WTC11 (cell line): ENCODE measurements at regions not wholly inside any gene's neighbourhood (a gene's known extent, or its start where the extent isn't known, plus 50 kb on each side); places are given as distances from the start of the nearest gene placed in this dataset.

Experiments
- ATAC-seq: fragments of 200-7000 bp; cut with Tn5 transposase; 2 replicates; pipeline ENCODE4 v1.10.0; 2021; ENCODE audit warnings: mild to moderate bottlenecking, moderate library complexity
- CTCF ChIA-PET: fragments of 300-600 bp; sonication (Branson Sonifier 250); formaldehyde crosslinking; loops from one replicate; lab custom pipeline; 2021; ENCODE audit warnings: antibody characterized with exemption; lab: Charles Lee
- POLR2A ChIA-PET: fragments of 350-600 bp; sonication (Branson Sonifier 250); formaldehyde crosslinking; loops from one replicate; lab custom pipeline; 2021; ENCODE audit warnings: antibody characterized with exemption; lab: Charles Lee
- DNase-seq: peaks from one replicate; pipeline ENCODE4 v3.0.0; 2021; ENCODE audit warnings: low spot score
- H3K27ac Mint-ChIP-seq: 2 replicates; pipeline ENCODE4 v1.8.0; 2021; ENCODE audit warnings: mixed read lengths
- H3K27me3 Mint-ChIP-seq: 2 replicates; pipeline ENCODE4 v1.8.0; 2021; ENCODE audit warnings: low read depth, mild to moderate bottlenecking, moderate library complexity, mixed read lengths
- H3K36me3 Mint-ChIP-seq: 2 replicates; pipeline ENCODE4 v1.8.0; 2021; ENCODE audit warnings: mixed read lengths
- H3K4me1 Mint-ChIP-seq: 2 replicates; pipeline ENCODE4 v1.8.0; 2022; ENCODE audit warnings: mixed read lengths
- H3K4me3 Mint-ChIP-seq: 2 replicates; pipeline ENCODE4 v1.8.0; 2021; ENCODE audit warnings: mild to moderate bottlenecking, moderate library complexity, mixed read lengths
- H3K9me3 Mint-ChIP-seq: 2 replicates; pipeline ENCODE4 v1.8.0; 2021; ENCODE audit warnings: mixed read lengths
- ATF1 ChIP-seq: sonication (generic); formaldehyde crosslinking; IDR thresholded peaks from 2 replicates; pipeline ENCODE4 v1.8.1; 2023; ENCODE audit warnings: mild to moderate bottlenecking, moderate library complexity, missing genetic modification reagents
- FOXJ3 ChIP-seq: sonication (generic); formaldehyde crosslinking; IDR thresholded peaks from 2 replicates; pipeline ENCODE4 v1.9.0; 2021; ENCODE audit warnings: missing genetic modification reagents, mild to moderate bottlenecking, borderline replicate concordance
- FOXP1 ChIP-seq: sonication (generic); formaldehyde crosslinking; IDR thresholded peaks from 2 replicates; pipeline ENCODE4 v1.8.0; 2022; ENCODE audit warnings: missing genetic modification reagents, mild to moderate bottlenecking, moderate library complexity, borderline replicate concordance
- HMGXB4 ChIP-seq: sonication (generic); formaldehyde crosslinking; IDR thresholded peaks from 2 replicates; pipeline ENCODE4 v1.8.1; 2023; ENCODE audit warnings: mild to moderate bottlenecking, moderate library complexity, missing genetic modification reagents
- KAT7 ChIP-seq: sonication (generic); formaldehyde crosslinking; IDR thresholded peaks from 2 replicates; pipeline ENCODE4 v1.8.1; 2023; ENCODE audit warnings: missing genetic modification reagents, mild to moderate bottlenecking, borderline replicate concordance
- MXD4 ChIP-seq: fragments of 250-450 bp; sonication (Bioruptor Pico); IDR thresholded peaks from 2 replicates; pipeline ENCODE4 v1.8.0; 2021; ENCODE audit warnings: mild to moderate bottlenecking, moderate library complexity, borderline replicate concordance
- NFATC4 ChIP-seq: fragments of 250-450 bp; sonication (Bioruptor Pico); IDR thresholded peaks from 2 replicates; pipeline ENCODE4 v1.9.0; 2021; ENCODE audit warnings: mild to moderate bottlenecking
- OVOL2 ChIP-seq: fragments of 250-450 bp; sonication (Bioruptor Pico); IDR thresholded peaks from 2 replicates; pipeline ENCODE4 v1.9.0; 2021; ENCODE audit warnings: mild to moderate bottlenecking, borderline replicate concordance
- PRRX2 ChIP-seq: fragments of 250-450 bp; sonication (Bioruptor Pico); IDR thresholded peaks from 2 replicates; pipeline ENCODE4 v1.8.0; 2021; ENCODE audit warnings: mild to moderate bottlenecking
- RELA ChIP-seq: sonication (generic); formaldehyde crosslinking; IDR thresholded peaks from 2 replicates; pipeline ENCODE4 v1.8.1; 2022; ENCODE audit warnings: missing genetic modification reagents, mild to moderate bottlenecking, borderline replicate concordance
- RORB ChIP-seq: fragments of 250-450 bp; sonication (Bioruptor Pico); IDR thresholded peaks from 2 replicates; pipeline ENCODE4 v1.9.0; 2021; ENCODE audit warnings: mild to moderate bottlenecking
- SP1 ChIP-seq: sonication (generic); formaldehyde crosslinking; conservative IDR thresholded peaks from 2 replicates; pipeline ENCODE4 v1.8.1; 2022; ENCODE audit warnings: missing genetic modification reagents
- TCF7 ChIP-seq: sonication (generic); formaldehyde crosslinking; IDR thresholded peaks from 2 replicates; pipeline ENCODE4 v1.8.0; 2022; ENCODE audit warnings: mild to moderate bottlenecking, low read depth, missing genetic modification reagents, moderate library complexity
- TP53 ChIP-seq: sonication (generic); formaldehyde crosslinking; IDR thresholded peaks from 2 replicates; pipeline ENCODE4 v1.8.1; 2023; ENCODE audit warnings: mild to moderate bottlenecking, missing genetic modification reagents
- ZBTB21 ChIP-seq: sonication (generic); formaldehyde crosslinking; IDR thresholded peaks from 2 replicates; pipeline ENCODE4 v1.8.1; 2023; ENCODE audit warnings: mild to moderate bottlenecking, missing genetic modification reagents, borderline replicate concordance
- ZNF138 ChIP-seq: sonication (generic); formaldehyde crosslinking; conservative IDR thresholded peaks from 2 replicates; pipeline ENCODE4 v1.8.1; 2022; ENCODE audit warnings: mild to moderate bottlenecking, moderate library complexity, missing genetic modification reagents
- ZNF219 ChIP-seq: sonication (generic); formaldehyde crosslinking; IDR thresholded peaks from 2 replicates; pipeline ENCODE4 v1.8.0; 2023; ENCODE audit warnings: missing genetic modification reagents, mild to moderate bottlenecking, borderline replicate concordance
- ZNF423 ChIP-seq: fragments of 250-450 bp; sonication (Bioruptor Pico); IDR thresholded peaks from 2 replicates; pipeline ENCODE4 v2.1.2; 2022; ENCODE audit warnings: mild to moderate bottlenecking, moderate library complexity
- TF ChIP-seq, protein P1 (sequence below): sonication (generic); formaldehyde crosslinking; IDR thresholded peaks from 2 replicates; pipeline ENCODE4 v1.8.0; 2022; ENCODE audit warnings: mild to moderate bottlenecking, missing genetic modification reagents
- TF ChIP-seq, protein P2 (sequence below): sonication (generic); formaldehyde crosslinking; IDR thresholded peaks from 2 replicates; pipeline ENCODE4 v1.8.1; 2022; ENCODE audit warnings: low read depth, missing genetic modification reagents, borderline replicate concordance
- TF ChIP-seq, protein P3 (sequence below): sonication (generic); formaldehyde crosslinking; conservative IDR thresholded peaks from 2 replicates; pipeline ENCODE4 v1.8.1; 2023; ENCODE audit warnings: mild to moderate bottlenecking, low read depth, missing genetic modification reagents, moderate library complexity
- TF ChIP-seq, protein P4 (sequence below): fragments of 250-450 bp; sonication (Bioruptor Pico); conservative IDR thresholded peaks from 2 replicates; pipeline ENCODE4 v1.9.0; 2021; ENCODE audit warnings: mild to moderate bottlenecking
- TF ChIP-seq, protein P5 (sequence below): sonication (generic); formaldehyde crosslinking; IDR thresholded peaks from 2 replicates; pipeline ENCODE4 v1.8.0; 2023; ENCODE audit warnings: missing genetic modification reagents
- TF ChIP-seq, protein P6 (sequence below): sonication (generic); formaldehyde crosslinking; IDR thresholded peaks from 2 replicates; pipeline ENCODE4 v1.8.1; 2022; ENCODE audit warnings: missing genetic modification reagents, borderline replicate concordance

GRCh38 chr20:22942742-22943141 is 92.4 kb upstream of the SSTR4 start:
- Mint-ChIP-seq H3K27me3 (no peaks in the 10 kb centered on the region; the same call in 1 of the 2 replicates), H3K4me1 (no peaks in the 10 kb centered on the region), H3K4me3 (no peak overlapping the region), H3K36me3 (no peaks in the 10 kb centered on the region), H3K27ac (no peak overlapping the region), H3K9me3 (no peaks in the 10 kb centered on the region)
- ChIA-PET POLR2A (no interaction called here), CTCF (interaction anchor here (0.7 kb wide), 1 partner anchor 174 kb away, joined by 8 read pairs; no protein-coding TSS in a partner anchor)
- DNase-seq (no peak), ATAC-seq (no peak)
- TF ChIP-seq, protein P1, sequence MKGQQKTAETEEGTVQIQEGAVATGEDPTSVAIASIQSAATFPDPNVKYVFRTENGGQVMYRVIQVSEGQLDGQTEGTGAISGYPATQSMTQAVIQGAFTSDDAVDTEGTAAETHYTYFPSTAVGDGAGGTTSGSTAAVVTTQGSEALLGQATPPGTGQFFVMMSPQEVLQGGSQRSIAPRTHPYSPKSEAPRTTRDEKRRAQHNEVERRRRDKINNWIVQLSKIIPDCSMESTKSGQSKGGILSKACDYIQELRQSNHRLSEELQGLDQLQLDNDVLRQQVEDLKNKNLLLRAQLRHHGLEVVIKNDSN (CRISPR knock-in tag), result no peak
- no peak for TF ChIP-seq KAT7
- TF ChIP-seq ATF1, result no peak
- TF ChIP-seq TP53, result no peak
- no peak for TF ChIP-seq MXD4
- TF ChIP-seq, protein P2, sequence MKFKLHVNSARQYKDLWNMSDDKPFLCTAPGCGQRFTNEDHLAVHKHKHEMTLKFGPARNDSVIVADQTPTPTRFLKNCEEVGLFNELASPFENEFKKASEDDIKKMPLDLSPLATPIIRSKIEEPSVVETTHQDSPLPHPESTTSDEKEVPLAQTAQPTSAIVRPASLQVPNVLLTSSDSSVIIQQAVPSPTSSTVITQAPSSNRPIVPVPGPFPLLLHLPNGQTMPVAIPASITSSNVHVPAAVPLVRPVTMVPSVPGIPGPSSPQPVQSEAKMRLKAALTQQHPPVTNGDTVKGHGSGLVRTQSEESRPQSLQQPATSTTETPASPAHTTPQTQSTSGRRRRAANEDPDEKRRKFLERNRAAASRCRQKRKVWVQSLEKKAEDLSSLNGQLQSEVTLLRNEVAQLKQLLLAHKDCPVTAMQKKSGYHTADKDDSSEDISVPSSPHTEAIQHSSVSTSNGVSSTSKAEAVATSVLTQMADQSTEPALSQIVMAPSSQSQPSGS, result no peak
- no peak for TF ChIP-seq FOXJ3
- no peak for TF ChIP-seq NFATC4
- TF ChIP-seq FOXP1 (CRISPR knock-in tag), result no peak
- TF ChIP-seq SP1, result no peak
- TF ChIP-seq ZBTB21 (CRISPR knock-in tag), result no peak
- no peak for TF ChIP-seq RELA
- TF ChIP-seq ZNF423, result no peak
- TF ChIP-seq, protein P3, sequence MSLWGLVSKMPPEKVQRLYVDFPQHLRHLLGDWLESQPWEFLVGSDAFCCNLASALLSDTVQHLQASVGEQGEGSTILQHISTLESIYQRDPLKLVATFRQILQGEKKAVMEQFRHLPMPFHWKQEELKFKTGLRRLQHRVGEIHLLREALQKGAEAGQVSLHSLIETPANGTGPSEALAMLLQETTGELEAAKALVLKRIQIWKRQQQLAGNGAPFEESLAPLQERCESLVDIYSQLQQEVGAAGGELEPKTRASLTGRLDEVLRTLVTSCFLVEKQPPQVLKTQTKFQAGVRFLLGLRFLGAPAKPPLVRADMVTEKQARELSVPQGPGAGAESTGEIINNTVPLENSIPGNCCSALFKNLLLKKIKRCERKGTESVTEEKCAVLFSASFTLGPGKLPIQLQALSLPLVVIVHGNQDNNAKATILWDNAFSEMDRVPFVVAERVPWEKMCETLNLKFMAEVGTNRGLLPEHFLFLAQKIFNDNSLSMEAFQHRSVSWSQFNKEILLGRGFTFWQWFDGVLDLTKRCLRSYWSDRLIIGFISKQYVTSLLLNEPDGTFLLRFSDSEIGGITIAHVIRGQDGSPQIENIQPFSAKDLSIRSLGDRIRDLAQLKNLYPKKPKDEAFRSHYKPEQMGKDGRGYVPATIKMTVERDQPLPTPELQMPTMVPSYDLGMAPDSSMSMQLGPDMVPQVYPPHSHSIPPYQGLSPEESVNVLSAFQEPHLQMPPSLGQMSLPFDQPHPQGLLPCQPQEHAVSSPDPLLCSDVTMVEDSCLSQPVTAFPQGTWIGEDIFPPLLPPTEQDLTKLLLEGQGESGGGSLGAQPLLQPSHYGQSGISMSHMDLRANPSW (CRISPR knock-in tag), result no peak
- no peak for TF ChIP-seq OVOL2 (CRISPR knock-in tag)
- no peak for TF ChIP-seq PRRX2 (CRISPR knock-in tag)
- no peak for TF ChIP-seq ZNF219
- TF ChIP-seq, protein P4, sequence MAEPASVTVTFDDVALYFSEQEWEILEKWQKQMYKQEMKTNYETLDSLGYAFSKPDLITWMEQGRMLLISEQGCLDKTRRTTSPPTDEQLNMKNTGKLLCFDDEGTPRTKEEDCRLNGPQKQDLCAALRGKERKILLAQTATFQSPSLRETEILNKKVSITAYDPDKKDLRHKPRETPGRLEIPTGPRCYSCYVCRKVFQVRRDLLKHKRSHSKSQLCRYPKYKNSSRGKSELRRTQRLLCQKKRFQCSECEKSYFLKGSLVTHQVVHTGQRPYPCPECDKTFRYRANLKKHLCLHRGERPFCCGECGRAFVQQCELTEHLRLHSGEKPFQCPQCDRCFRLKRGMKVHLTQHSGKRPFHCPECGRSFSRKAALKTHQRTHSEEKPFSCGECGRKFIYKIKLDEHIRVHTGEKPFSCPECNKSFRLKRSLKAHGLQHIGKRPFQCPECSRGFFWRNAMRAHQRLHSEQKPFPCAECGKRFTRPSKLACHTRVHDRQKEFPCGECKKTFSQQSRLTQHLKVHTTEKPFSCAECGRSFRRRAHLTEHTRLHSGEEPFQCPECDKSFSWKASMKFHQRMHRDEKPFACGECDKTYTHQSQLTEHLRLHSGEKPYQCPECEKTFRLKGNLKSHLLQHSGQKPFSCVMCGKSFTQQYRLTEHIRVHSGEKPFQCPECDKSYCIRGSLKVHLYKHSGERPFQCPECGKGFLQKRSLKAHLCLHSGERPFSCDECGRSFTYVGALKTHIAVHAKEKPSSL, result no peak
- TF ChIP-seq TCF7 (CRISPR knock-in tag), result no peak

DNA sequence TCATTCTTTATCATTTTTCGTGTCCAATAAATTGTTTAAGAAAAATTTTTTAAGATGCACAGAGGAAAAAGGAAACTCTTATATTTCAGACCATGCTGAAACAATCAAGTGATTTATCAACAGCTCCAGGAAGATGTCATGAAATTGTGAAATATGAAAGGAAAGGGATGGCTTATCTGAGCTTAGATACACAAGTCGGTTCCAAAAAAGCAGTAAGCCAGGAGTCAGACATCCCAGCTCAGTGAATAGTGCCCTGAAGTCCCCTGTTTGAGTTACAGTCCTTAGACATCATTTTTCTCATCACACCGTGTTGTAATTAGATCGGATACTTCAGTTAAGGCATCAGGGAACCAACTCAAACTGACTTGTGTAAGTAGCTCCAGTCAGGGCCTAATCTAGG is 91.0 kb upstream of the SSTR4 start:
- Mint-ChIP-seq H3K4me3 (no peak overlapping the region), H3K9me3 (no peaks in the 10 kb centered on the region), H3K36me3 (no peaks in the 10 kb centered on the region), H3K4me1 (no peaks in the 10 kb centered on the region), H3K27me3 (no peaks in the 10 kb centered on the region; the same call in 1 of the 2 replicates), H3K27ac (no peak overlapping the region)
- ATAC-seq (no peak), DNase-seq (no peak)
- CTCF ChIA-PET, result interaction anchor here (1.0 kb wide), 2 partner anchors 31 to 92 kb away, joined by 3 to 4 read pairs; no protein-coding TSS in a partner anchor
- POLR2A ChIA-PET, result no interaction called here
- TF ChIP-seq, protein P5, sequence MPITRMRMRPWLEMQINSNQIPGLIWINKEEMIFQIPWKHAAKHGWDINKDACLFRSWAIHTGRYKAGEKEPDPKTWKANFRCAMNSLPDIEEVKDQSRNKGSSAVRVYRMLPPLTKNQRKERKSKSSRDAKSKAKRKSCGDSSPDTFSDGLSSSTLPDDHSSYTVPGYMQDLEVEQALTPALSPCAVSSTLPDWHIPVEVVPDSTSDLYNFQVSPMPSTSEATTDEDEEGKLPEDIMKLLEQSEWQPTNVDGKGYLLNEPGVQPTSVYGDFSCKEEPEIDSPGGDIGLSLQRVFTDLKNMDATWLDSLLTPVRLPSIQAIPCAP (CRISPR knock-in tag), result no peak
- TF ChIP-seq, protein P1 (CRISPR knock-in tag), result no peak
- TF ChIP-seq ATF1 (no peak), ZNF138 (CRISPR knock-in tag) (no peak), HMGXB4 (CRISPR knock-in tag) (no peak), TP53 (no peak), RORB (no peak)
- TF ChIP-seq, protein P6, sequence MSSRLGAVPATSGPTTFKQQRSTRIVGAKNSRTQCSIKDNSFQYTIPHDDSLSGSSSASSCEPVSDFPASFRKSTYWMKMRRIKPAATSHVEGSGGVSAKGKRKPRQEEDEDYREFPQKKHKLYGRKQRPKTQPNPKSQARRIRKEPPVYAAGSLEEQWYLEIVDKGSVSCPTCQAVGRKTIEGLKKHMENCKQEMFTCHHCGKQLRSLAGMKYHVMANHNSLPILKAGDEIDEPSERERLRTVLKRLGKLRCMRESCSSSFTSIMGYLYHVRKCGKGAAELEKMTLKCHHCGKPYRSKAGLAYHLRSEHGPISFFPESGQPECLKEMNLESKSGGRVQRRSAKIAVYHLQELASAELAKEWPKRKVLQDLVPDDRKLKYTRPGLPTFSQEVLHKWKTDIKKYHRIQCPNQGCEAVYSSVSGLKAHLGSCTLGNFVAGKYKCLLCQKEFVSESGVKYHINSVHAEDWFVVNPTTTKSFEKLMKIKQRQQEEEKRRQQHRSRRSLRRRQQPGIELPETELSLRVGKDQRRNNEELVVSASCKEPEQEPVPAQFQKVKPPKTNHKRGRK (CRISPR knock-in tag), result no peak
